GM23248 (cell line): ENCODE measurements at regions not wholly inside any gene's neighbourhood (a gene's known extent, or its start where the extent isn't known, plus 50 kb on each side); places are given as distances from the start of the nearest gene placed in this dataset.
"Not testable (repeated sequence)": the region's sequence is repeated elsewhere in the genome, so short reads cannot be mapped to it uniquely, and the experiment has no call there.

Source experiments
- DNase-seq: peaks from one replicate; pipeline ENCODE4 v3.0.0-alpha.2; 2015
- H2AFZ ChIP-seq: fragments of 200-600 bp; sonication (generic); 2 replicates; pipeline ENCODE4 v1.6.1; 2016; ENCODE audit warnings: antibody characterized with exemption
- H3F3A ChIP-seq: fragments of 200-600 bp; sonication (generic); 2 replicates; pipeline ENCODE4 v1.6.1; 2016; ENCODE audit warnings: mild to moderate bottlenecking, antibody characterized with exemption, mixed run types; ENCODE audit not compliant: insufficient read depth
- H3K27ac ChIP-seq: fragments of 200-600 bp; sonication (generic); 2 replicates; pipeline ENCODE4 v1.5.1; 2016; ENCODE audit warnings: mild to moderate bottlenecking
- H3K27me3 ChIP-seq: fragments of 200-600 bp; sonication (generic); replicated peaks from 2 replicates; pipeline ENCODE4 v1.6.1; 2016; ENCODE audit warnings: mild to moderate bottlenecking; ENCODE audit not compliant: insufficient read depth
- H3K36me3 ChIP-seq: fragments of 200-600 bp; sonication (generic); 2 replicates; pipeline ENCODE4 v1.6.1; 2016; ENCODE audit warnings: low read depth, mild to moderate bottlenecking
- H3K4me1 ChIP-seq: fragments of 200-600 bp; sonication (generic); 2 replicates; pipeline ENCODE4 v1.6.1; 2016; ENCODE audit warnings: mild to moderate bottlenecking; ENCODE audit not compliant: insufficient read depth
- H3K4me2 ChIP-seq: fragments of 200-600 bp; sonication (generic); one replicate; pipeline ENCODE4 v1.6.1; 2016; ENCODE audit warnings: mild to moderate bottlenecking; ENCODE audit not compliant: unreplicated experiment
- H3K4me3 ChIP-seq: fragments of 200-600 bp; sonication (generic); 2 replicates; pipeline ENCODE4 v1.5.1; 2016; ENCODE audit warnings: mild to moderate bottlenecking
- H3K79me2 ChIP-seq: fragments of 200-600 bp; sonication (generic); 2 replicates; pipeline ENCODE4 v1.6.1; 2016; ENCODE audit warnings: mild to moderate bottlenecking; ENCODE audit not compliant: insufficient read depth
- H3K9ac ChIP-seq: fragments of 200-600 bp; sonication (generic); 2 replicates; pipeline ENCODE4 v1.6.1; 2016; ENCODE audit warnings: mild to moderate bottlenecking
- H3K9me2 ChIP-seq: fragments of 200-600 bp; sonication (generic); 2 replicates; pipeline ENCODE4 v1.6.1; 2016; ENCODE audit warnings: mixed run types, mild to moderate bottlenecking, moderate library complexity; ENCODE audit not compliant: insufficient read depth
- H3K9me3 ChIP-seq: fragments of 200-600 bp; sonication (generic); one replicate; pipeline ENCODE4 v1.6.1; 2017; ENCODE audit warnings: low read depth
- H4K20me1 ChIP-seq: fragments of 200-600 bp; sonication (generic); 2 replicates; pipeline ENCODE4 v1.6.0; 2016; ENCODE audit not compliant: insufficient read depth
- EZH2 ChIP-seq: fragments of 200-600 bp; sonication (generic); IDR thresholded peaks from 2 replicates; pipeline ENCODE4 v1.6.1; 2018; ENCODE audit warnings: antibody characterized with exemption, mild to moderate bottlenecking; ENCODE audit not compliant: insufficient read depth, poor library complexity, severe bottlenecking
- EZH2phosphoT487 ChIP-seq: fragments of 200-600 bp; sonication (generic); IDR thresholded peaks from 2 replicates; pipeline ENCODE4 v1.6.1; 2018; ENCODE audit warnings: antibody characterized with exemption, moderate library complexity, mild to moderate bottlenecking, low read depth; ENCODE audit not compliant: insufficient read depth
- WGBS, 2 experiments: methylation state at CpG; one replicate each; pipeline ENCODE4 v1.1.6; 2015 to 2017; ENCODE audit warnings: low lambda C conversion rate in 2 of 2, low coverage in 1 of 2; ENCODE audit errors: missing lambda C conversion rate in 2 of 2; 5-methylcytosine and 5-hydroxymethylcytosine counted together
- in situ Hi-C: fragments of 300-500 bp; cut with MboI; formaldehyde crosslinking; loops from 2 replicates; pipeline ENCODE4 v1.15.0; 2020

DNA sequence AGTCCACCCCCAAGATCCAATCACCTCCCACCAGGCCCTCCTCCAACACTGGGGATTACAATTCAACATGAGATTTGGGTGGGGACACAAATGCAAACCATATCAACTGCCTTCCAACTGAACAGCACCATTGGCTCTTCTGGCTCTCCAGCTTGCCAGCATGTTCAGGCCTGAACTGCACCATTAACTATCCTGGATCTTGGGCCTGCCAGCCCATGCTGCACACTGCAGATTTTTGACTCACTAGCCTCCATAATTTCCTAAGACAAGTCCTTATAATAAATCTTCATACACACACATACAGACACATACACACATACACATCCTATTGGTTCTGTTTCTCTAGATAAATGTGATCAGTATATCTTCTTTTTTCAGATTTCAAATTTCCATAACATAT, 737.1 kb upstream of the SPRY2 start:
- in situ Hi-C loops, result no loop called here
- H2AFZ ChIP-seq, result no peak overlapping the region
- no peak overlapping the region for H3K4me2 ChIP-seq
- no peaks in the 10 kb centered on the region for H3F3A ChIP-seq
- H3K9ac ChIP-seq, result no peak overlapping the region
- H3K27me3 ChIP-seq, result no peaks in the 10 kb centered on the region
- TF ChIP-seq EZH2phosphoT487 (no peak), EZH2 (no peak)
- no peaks in the 10 kb centered on the region for H3K4me1 ChIP-seq
- H3K4me3 ChIP-seq, result no peak overlapping the region
- no peak for DNase-seq
- H3K9me2 ChIP-seq, result no peaks in the 10 kb centered on the region
- no peak overlapping the region for H3K27ac ChIP-seq
- no peaks in the 10 kb centered on the region for H3K36me3 ChIP-seq
- no peaks in the 10 kb centered on the region for H3K79me2 ChIP-seq
- no peaks in the 10 kb centered on the region for H4K20me1 ChIP-seq
- no peaks in the 10 kb centered on the region for H3K9me3 ChIP-seq

DNA sequence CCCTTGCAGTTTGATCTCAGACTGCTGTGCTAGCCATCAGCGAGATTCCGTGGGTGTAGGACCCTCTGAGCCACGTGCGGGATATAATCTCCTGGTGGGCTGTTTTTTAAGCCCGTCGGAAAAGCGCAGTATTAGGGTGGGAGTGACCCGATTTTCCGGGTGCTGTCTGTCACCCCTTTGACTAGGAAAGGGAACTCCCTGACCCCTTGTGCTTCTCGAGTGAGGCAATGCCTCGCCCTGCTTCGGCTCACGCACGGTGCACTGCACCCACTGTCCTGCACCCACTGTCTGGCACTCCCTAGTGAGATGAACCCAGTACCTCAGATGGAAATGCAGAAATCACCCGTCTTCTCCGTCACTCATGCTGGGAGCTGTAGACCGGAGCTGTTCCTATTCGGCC, 728.9 kb upstream of the SPRY2 start:
- H3K36me3 ChIP-seq, in situ Hi-C loops, H2AFZ ChIP-seq: not testable (repeated sequence)

DNA sequence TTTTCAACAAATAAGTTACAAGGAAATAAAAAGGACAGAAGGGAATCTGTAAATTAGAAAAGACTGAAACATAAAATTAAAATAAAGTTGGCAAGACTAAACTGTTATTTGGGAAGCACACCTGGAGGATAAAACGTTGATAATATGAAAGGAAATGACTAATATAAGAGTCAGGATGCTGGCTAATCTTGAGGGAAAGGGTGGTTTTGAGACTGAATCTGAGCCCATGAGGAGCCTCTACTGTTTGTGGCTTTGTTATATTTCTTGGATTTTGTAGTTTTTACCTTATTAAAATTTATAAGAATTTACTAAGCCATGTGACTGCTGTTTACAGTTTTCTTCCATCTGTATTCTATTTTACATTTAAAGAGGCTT, 718.0 kb upstream of the SPRY2 start:
- Histone ChIP-seq H3K36me3 (no peaks in the 10 kb centered on the region), H3K4me3 (no peak overlapping the region), H3K9me3 (no peaks in the 10 kb centered on the region), H3K4me2 (no peak overlapping the region), H4K20me1 (no peaks in the 10 kb centered on the region), H3K9me2 (no peaks in the 10 kb centered on the region), H3F3A (no peaks in the 10 kb centered on the region), H3K79me2 (no peaks in the 10 kb centered on the region), H3K9ac (no peak overlapping the region), H2AFZ (no peak overlapping the region), H3K27me3 (no peaks in the 10 kb centered on the region), H3K4me1 (no peaks in the 10 kb centered on the region), H3K27ac (no peak overlapping the region)
- no peak for DNase-seq
- WGBS, 2 experiments, result 3 to 8% methylated on average over 1 of the region's 1 CpG
- in situ Hi-C loops, result no loop called here
- TF ChIP-seq EZH2phosphoT487 (no peak), EZH2 (no peak)

More for the DNA sequence above, 728.9 kb upstream of the SPRY2 start:
- DNase-seq, H3K9me3 ChIP-seq, H3K9me2 ChIP-seq, H3K4me1 ChIP-seq, H3K27ac ChIP-seq, H3F3A ChIP-seq, H4K20me1 ChIP-seq, H3K79me2 ChIP-seq, H3K4me2 ChIP-seq, H3K9ac ChIP-seq, H3K27me3 ChIP-seq, H3K4me3 ChIP-seq: not testable (repeated sequence)
- 54% methylated on average over 18 of the region's 18 CpGs for WGBS, 2 experiments

DNA sequence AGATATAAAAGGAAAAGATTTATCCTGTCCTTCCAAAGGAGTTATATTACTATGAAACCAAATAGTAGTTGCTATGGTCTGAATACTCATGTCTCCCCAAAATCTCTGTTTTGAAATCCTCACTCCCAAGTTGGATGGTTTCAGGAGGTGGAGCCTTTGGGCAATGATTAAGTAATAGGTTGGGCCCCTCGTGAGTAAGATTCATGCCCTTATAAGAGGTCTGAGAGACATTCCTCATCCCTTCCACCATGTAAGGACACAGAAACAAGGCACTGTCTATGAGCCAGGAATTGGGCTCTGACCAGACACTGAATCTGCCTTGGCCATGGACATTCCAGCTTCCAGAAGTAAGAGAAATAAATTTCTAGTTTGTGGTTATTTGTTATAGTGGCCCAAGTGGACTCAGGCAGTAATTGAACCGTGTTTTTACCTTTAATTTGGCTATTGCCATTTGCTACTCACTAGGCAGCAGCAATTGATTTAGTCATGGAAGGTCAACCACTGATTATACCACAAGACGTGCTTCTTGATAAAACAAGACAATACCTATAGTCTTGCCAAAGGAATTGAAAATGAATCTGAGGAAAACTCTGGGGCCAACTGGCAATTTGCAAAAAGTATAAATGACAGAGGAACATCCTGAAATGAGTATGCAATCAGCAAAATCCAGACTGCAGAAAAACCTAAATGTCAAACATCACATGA, 717.4 kb upstream of the SPRY2 start:
- no peak for TF ChIP-seq EZH2phosphoT487
- no peak for TF ChIP-seq EZH2
- DNase-seq, result no peak
- Histone ChIP-seq H2AFZ (no peak overlapping the region), H3K79me2 (no peaks in the 10 kb centered on the region), H3F3A (no peaks in the 10 kb centered on the region), H4K20me1 (no peaks in the 10 kb centered on the region), H3K9me2 (no peaks in the 10 kb centered on the region), H3K9me3 (no peaks in the 10 kb centered on the region), H3K36me3 (no peaks in the 10 kb centered on the region), H3K4me1 (no peaks in the 10 kb centered on the region), H3K9ac (no peak overlapping the region), H3K27ac (no peak overlapping the region), H3K4me3 (no peak overlapping the region), H3K4me2 (no peak overlapping the region), H3K27me3 (no peaks in the 10 kb centered on the region)
- 10 to 15% methylated on average over 3 of the region's 3 CpGs for WGBS, 2 experiments
- in situ Hi-C loops, result no loop called here

DNA sequence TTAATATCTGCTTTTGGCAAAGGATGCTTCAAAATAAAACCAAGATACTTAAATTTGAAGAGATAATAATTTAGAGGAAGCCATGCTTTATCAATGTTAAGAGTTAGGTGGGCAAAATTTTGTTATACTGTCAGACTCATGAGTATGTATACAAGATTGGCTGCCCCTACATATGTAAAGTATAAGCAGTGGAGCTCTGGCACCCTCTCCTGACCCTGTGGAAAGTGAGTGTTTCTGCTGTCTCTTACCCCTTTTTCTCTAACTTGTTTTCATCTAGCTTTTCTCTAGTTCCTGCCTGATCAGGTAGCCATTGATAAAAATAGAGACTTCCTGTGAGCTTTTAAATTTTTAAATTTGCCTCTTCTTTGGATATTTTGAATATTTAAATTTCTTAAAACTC, 710.9 kb upstream of the SPRY2 start:
- Histone ChIP-seq H3K4me2 (no peak overlapping the region), H3K79me2 (no peaks in the 10 kb centered on the region), H3K4me3 (no peak overlapping the region), H4K20me1 (no peaks in the 10 kb centered on the region), H3K27me3 (no peaks in the 10 kb centered on the region), H3K4me1 (no peaks in the 10 kb centered on the region), H3K27ac (no peak overlapping the region), H3K36me3 (no peaks in the 10 kb centered on the region), H3K9ac (no peak overlapping the region), H3K9me3 (no peaks in the 10 kb centered on the region), H3K9me2 (no peaks in the 10 kb centered on the region), H3F3A (no peaks in the 10 kb centered on the region), H2AFZ (no peak overlapping the region)
- no peak for DNase-seq
- in situ Hi-C loops, result no loop called here
- TF ChIP-seq EZH2 (no peak), EZH2phosphoT487 (no peak)
